ENCODE measurements at regions not wholly inside any gene's neighbourhood (a gene's known extent, or its start where the extent isn't known, plus 50 kb on each side); places are given as distances from the start of the nearest gene placed in this dataset.
"Not testable (repeated sequence)": the region's sequence is repeated elsewhere in the genome, so short reads cannot be mapped to it uniquely, and the experiment has no call there.

- TF ChIP-seq CTCF (IDR thresholded peaks at IDR 0.05; ENCODE audit: insufficient read depth, low read length, poor library complexity, severe bottlenecking); EZH2phosphoT487 (conservative IDR thresholded peaks at IDR 0.05; ENCODE audit: low read length): not testable (repeated sequence)
These were observed 181.1 kb downstream of the MANEA start for GRCh38 chr6:95758236-95759069.

All from SU-DHL-6 (cell line).